ENCODE measurements at regions not wholly inside any gene's neighbourhood (a gene's known extent, or its start where the extent isn't known, plus 50 kb on each side); places are given as distances from the start of the nearest gene placed in this dataset.

DNA sequence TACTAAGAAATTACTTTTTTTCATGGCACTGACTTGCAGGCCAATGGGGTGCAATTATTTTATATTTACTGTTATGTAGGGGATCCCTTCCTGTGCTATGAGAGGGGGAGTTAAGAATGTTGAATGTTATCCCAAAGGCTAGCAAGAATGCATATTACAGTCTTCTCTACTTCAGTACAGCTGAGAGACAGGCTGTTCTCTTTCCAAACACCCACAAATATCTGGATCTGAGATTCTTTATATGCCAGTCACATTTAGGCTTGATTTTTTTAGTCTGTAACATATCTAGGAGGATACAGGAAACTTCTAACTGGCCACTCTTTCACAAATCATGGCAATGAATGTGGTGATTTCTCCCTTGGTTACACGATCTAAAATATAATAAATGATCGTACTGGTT, 266.4 kb upstream of the FZD8 start:
- Histone ChIP-seq H3K4me1 (ENCODE audit: control insufficient read depth in 1 of 2, insufficient read depth in 2 of 2, low read length in 2 of 2) (no peaks in the 10 kb centered on the region), H3K9me2 (ENCODE audit: insufficient read depth) (no peaks in the 10 kb centered on the region), H3K9me3 (ENCODE audit: control insufficient read depth in 1 of 2, insufficient read depth in 1 of 2, low read depth in 1 of 2, low read length in 2 of 2) (no peaks in the 10 kb centered on the region; a peak in 1 of 4 replicates), H2AFZ (ENCODE audit: low read depth, low read length, poor library complexity, severe bottlenecking) (no peak overlapping the region), H3K4me2 (ENCODE audit: low read length) (no peak overlapping the region), H3K27me3 (ENCODE audit: insufficient read depth, low read length) (no peaks in the 10 kb centered on the region), H4K20me1 (ENCODE audit: insufficient read depth) (no peaks in the 10 kb centered on the region), H3K4me3 (replicated peaks in 1 of 2; ENCODE audit: low read depth in 1 of 2, low read length in 2 of 2) (no peak overlapping the region), H3K79me2 (ENCODE audit: insufficient read depth, low read length) (no peaks in the 10 kb centered on the region), H3K27ac (ENCODE audit: low read depth, low read length) (no peak overlapping the region), H3K9ac (ENCODE audit: low read length) (no peak overlapping the region), H3K36me3 (ENCODE audit: control insufficient read depth in 1 of 2, insufficient read depth in 2 of 2, low read length in 2 of 2) (no peaks in the 10 kb centered on the region)
- ChIA-PET RAD21 (ENCODE audit: low non-redundant PET in 1 of 2, low total read pairs in 2 of 2, uncharacterized antibody in 2 of 2, unreplicated experiment in 2 of 2) (no interaction called here), POLR2A (no interaction called here), CTCF (no interaction called here)
- no TSS peak for BruUV-seq (replicated peaks)
- ATAC-seq (no peak), DNase-seq (ENCODE audit: low read depth, low spot score) (no peak)
- intact Hi-C loops (cut with micrococcal nuclease) = no loop called here
- TF ChIP-seq SIN3A (IDR thresholded peaks at IDR 0.05; ENCODE audit: low read depth) (no peak), RAD21 (IDR thresholded peaks at IDR 0.05; ENCODE audit: low read depth) (no peak), ZFX (IDR thresholded peaks at IDR 0.05) (no peak), SP1 (IDR thresholded peaks at IDR 0.05; ENCODE audit: low read depth) (no peak), JUND (IDR thresholded peaks at IDR 0.05) (no peak), YY1 (IDR thresholded peaks at IDR 0.05; ENCODE audit: extremely low read depth, insufficient replicate concordance, low read depth, low read length) (no peak)
- TF ChIP-seq, protein P1, sequence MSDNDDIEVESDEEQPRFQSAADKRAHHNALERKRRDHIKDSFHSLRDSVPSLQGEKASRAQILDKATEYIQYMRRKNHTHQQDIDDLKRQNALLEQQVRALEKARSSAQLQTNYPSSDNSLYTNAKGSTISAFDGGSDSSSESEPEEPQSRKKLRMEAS (IDR thresholded peaks at IDR 0.05) = no peak
- TF ChIP-seq, protein P2, sequence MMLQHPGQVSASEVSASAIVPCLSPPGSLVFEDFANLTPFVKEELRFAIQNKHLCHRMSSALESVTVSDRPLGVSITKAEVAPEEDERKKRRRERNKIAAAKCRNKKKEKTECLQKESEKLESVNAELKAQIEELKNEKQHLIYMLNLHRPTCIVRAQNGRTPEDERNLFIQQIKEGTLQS (IDR thresholded peaks at IDR 0.05) = no peak

DNA sequence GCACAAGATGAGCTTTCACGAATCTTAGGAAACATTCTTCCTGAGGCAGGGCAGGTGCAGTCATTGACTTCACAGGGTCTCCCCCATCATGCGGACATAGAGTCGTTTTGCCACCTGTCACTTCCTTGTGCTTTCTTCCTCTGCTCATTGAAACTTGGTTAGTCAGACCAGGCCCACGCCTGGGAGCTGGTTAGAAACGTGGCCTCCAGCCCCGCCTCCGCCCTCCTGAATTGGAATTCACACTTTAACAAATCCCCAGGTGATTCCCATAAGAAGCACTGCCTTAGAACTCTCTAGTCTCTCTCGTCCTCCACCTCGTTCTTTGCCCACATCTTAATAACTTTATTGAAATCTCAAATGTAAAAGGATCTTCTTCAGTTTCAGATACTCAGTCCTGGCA, 265.5 kb upstream of the FZD8 start:
- no TSS peak for BruUV-seq (replicated peaks)
- ChIA-PET POLR2A (no interaction called here), RAD21 (ENCODE audit: low non-redundant PET in 1 of 2, low total read pairs in 2 of 2, uncharacterized antibody in 2 of 2, unreplicated experiment in 2 of 2) (no interaction called here), CTCF (no interaction called here)
- ATAC-seq = no peak
- intact Hi-C loops (cut with micrococcal nuclease) = no loop called here
- no peaks in the 10 kb centered on the region for H3K27me3 ChIP-seq (ENCODE audit: insufficient read depth, low read length)
- TF ChIP-seq JUND (IDR thresholded peaks at IDR 0.05) (no peak), YY1 (IDR thresholded peaks at IDR 0.05; ENCODE audit: extremely low read depth, insufficient replicate concordance, low read depth, low read length) (no peak), EGR1 (IDR thresholded peaks at IDR 0.05; ENCODE audit: low read depth) (no peak), POLR2A (IDR thresholded peaks at IDR 0.05; ENCODE audit: borderline replicate concordance, extremely low read depth, insufficient read depth, insufficient read length) (no peak), SRF (IDR thresholded peaks at IDR 0.05; ENCODE audit: low read depth) (no peak), SP1 (IDR thresholded peaks at IDR 0.05; ENCODE audit: low read depth) (no peak), CEBPB (IDR thresholded peaks at IDR 0.05; ENCODE audit: low read depth) (no peak), SIN3A (IDR thresholded peaks at IDR 0.05; ENCODE audit: low read depth) (no peak), ZFX (IDR thresholded peaks at IDR 0.05) (no peak), EZH2 (IDR thresholded peaks at IDR 0.05) (no peak), EZH2phosphoT487 (IDR thresholded peaks at IDR 0.05; ENCODE audit: borderline replicate concordance) (no peak), POLR2AphosphoS5 (IDR thresholded peaks at IDR 0.05; ENCODE audit: low read depth, low read length) (no peak), FOSL1 (IDR thresholded peaks at IDR 0.05; ENCODE audit: low read depth) (no peak)
- TF ChIP-seq, protein P3, sequence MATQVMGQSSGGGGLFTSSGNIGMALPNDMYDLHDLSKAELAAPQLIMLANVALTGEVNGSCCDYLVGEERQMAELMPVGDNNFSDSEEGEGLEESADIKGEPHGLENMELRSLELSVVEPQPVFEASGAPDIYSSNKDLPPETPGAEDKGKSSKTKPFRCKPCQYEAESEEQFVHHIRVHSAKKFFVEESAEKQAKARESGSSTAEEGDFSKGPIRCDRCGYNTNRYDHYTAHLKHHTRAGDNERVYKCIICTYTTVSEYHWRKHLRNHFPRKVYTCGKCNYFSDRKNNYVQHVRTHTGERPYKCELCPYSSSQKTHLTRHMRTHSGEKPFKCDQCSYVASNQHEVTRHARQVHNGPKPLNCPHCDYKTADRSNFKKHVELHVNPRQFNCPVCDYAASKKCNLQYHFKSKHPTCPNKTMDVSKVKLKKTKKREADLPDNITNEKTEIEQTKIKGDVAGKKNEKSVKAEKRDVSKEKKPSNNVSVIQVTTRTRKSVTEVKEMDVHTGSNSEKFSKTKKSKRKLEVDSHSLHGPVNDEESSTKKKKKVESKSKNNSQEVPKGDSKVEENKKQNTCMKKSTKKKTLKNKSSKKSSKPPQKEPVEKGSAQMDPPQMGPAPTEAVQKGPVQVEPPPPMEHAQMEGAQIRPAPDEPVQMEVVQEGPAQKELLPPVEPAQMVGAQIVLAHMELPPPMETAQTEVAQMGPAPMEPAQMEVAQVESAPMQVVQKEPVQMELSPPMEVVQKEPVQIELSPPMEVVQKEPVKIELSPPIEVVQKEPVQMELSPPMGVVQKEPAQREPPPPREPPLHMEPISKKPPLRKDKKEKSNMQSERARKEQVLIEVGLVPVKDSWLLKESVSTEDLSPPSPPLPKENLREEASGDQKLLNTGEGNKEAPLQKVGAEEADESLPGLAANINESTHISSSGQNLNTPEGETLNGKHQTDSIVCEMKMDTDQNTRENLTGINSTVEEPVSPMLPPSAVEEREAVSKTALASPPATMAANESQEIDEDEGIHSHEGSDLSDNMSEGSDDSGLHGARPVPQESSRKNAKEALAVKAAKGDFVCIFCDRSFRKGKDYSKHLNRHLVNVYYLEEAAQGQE (IDR thresholded peaks at IDR 0.05; ENCODE audit: low read depth) = no peak
- TF ChIP-seq, protein P4, sequence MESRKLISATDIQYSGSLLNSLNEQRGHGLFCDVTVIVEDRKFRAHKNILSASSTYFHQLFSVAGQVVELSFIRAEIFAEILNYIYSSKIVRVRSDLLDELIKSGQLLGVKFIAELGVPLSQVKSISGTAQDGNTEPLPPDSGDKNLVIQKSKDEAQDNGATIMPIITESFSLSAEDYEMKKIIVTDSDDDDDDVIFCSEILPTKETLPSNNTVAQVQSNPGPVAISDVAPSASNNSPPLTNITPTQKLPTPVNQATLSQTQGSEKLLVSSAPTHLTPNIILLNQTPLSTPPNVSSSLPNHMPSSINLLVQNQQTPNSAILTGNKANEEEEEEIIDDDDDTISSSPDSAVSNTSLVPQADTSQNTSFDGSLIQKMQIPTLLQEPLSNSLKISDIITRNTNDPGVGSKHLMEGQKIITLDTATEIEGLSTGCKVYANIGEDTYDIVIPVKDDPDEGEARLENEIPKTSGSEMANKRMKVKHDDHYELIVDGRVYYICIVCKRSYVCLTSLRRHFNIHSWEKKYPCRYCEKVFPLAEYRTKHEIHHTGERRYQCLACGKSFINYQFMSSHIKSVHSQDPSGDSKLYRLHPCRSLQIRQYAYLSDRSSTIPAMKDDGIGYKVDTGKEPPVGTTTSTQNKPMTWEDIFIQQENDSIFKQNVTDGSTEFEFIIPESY (IDR thresholded peaks at IDR 0.05; ENCODE audit: extremely low read depth, insufficient replicate concordance, low read length) = no peak
- H3K4me2 ChIP-seq (ENCODE audit: low read length) = no peak overlapping the region
- no peak overlapping the region for H3K4me3 ChIP-seq (replicated peaks in 1 of 2; ENCODE audit: low read depth in 1 of 2, low read length in 2 of 2)
- H3K79me2 ChIP-seq (ENCODE audit: insufficient read depth, low read length) = no peaks in the 10 kb centered on the region
- no peak for DNase-seq (ENCODE audit: low read depth, low spot score)
- H3K4me1 ChIP-seq (ENCODE audit: control insufficient read depth in 1 of 2, insufficient read depth in 2 of 2, low read length in 2 of 2) = no peaks in the 10 kb centered on the region
- no peaks in the 10 kb centered on the region for H4K20me1 ChIP-seq (ENCODE audit: insufficient read depth)
- no peaks in the 10 kb centered on the region; a peak in 1 of 4 replicates for H3K9me3 ChIP-seq (ENCODE audit: control insufficient read depth in 1 of 2, insufficient read depth in 1 of 2, low read depth in 1 of 2, low read length in 2 of 2)
- H3K36me3 ChIP-seq (ENCODE audit: control insufficient read depth in 1 of 2, insufficient read depth in 2 of 2, low read length in 2 of 2) = no peaks in the 10 kb centered on the region
- no peak overlapping the region for H2AFZ ChIP-seq (ENCODE audit: low read depth, low read length, poor library complexity, severe bottlenecking)
- H3K27ac ChIP-seq (ENCODE audit: low read depth, low read length) = no peak overlapping the region
- H3K9me2 ChIP-seq (ENCODE audit: insufficient read depth) = no peaks in the 10 kb centered on the region
- no peak overlapping the region for H3K9ac ChIP-seq (ENCODE audit: low read length)
